ENCODE measurements at regions not wholly inside any gene's neighbourhood (a gene's known extent, or its start where the extent isn't known, plus 50 kb on each side); places are given as distances from the start of the nearest gene placed in this dataset.

- intact Hi-C loops (cut with DNase I) = no loop called here
- no peak for DNase-seq
- Histone ChIP-seq H3K9me3 (no peaks in the 10 kb centered on the region), H3K36me3 (no peaks in the 10 kb centered on the region), H3K27ac (no peak overlapping the region), H3K4me3 (no peak overlapping the region), H3K27me3 (no peaks in the 10 kb centered on the region), H3K4me1 (no peaks in the 10 kb centered on the region)
- TF ChIP-seq CTCF (IDR thresholded peaks at IDR 0.05) = no peak
- no peak for TF ChIP-seq POLR2A (IDR thresholded peaks at IDR 0.05)
- ATAC-seq = no peak
Observed at GRCh38 chr9:31699836-31700235, 684.6 kb upstream of the ACO1 start.

GRCh38 chr9:31700252-31701045, 684.0 kb upstream of the ACO1 start:
- DNase-seq (no peak), ATAC-seq (no peak)
- Histone ChIP-seq H3K9me3 (no peaks in the 10 kb centered on the region), H3K27ac (no peak overlapping the region), H3K27me3 (no peaks in the 10 kb centered on the region), H3K36me3 (no peaks in the 10 kb centered on the region), H3K4me3 (no peak overlapping the region), H3K4me1 (no peaks in the 10 kb centered on the region)
- TF ChIP-seq POLR2A (IDR thresholded peaks at IDR 0.05) (no peak), CTCF (IDR thresholded peaks at IDR 0.05) (no peak)
- intact Hi-C loops (cut with DNase I) = no loop called here
- WGBS (ENCODE audit: insufficient coverage, low coverage, low lambda C conversion rate, missing lambda C conversion rate) = 28% methylated on average over 3 of the region's 3 CpGs

- DNase-seq (no peak), ATAC-seq (no peak)
- Histone ChIP-seq H3K27me3 (no peaks in the 10 kb centered on the region), H3K36me3 (no peaks in the 10 kb centered on the region), H3K4me3 (no peak overlapping the region), H3K4me1 (no peaks in the 10 kb centered on the region), H3K27ac (no peak overlapping the region), H3K9me3 (no peaks in the 10 kb centered on the region)
- intact Hi-C loops (cut with DNase I) = no loop called here
- no peak for TF ChIP-seq POLR2A (IDR thresholded peaks at IDR 0.05)
- no peak for TF ChIP-seq CTCF (IDR thresholded peaks at IDR 0.05)
- WGBS (ENCODE audit: insufficient coverage, low coverage, low lambda C conversion rate, missing lambda C conversion rate) = 67% methylated on average over 1 of the region's 1 CpG
Observed at GRCh38 chr9:31702957-31703356, 681.5 kb upstream of the ACO1 start.

- TF ChIP-seq CTCF (IDR thresholded peaks at IDR 0.05) = no peak
- TF ChIP-seq POLR2A (IDR thresholded peaks at IDR 0.05) = no peak
- 36% methylated on average over 4 of the region's 4 CpGs for WGBS (ENCODE audit: insufficient coverage, low coverage, low lambda C conversion rate, missing lambda C conversion rate)
- Histone ChIP-seq H3K27ac (no peak overlapping the region), H3K36me3 (no peaks in the 10 kb centered on the region), H3K9me3 (no peaks in the 10 kb centered on the region), H3K4me1 (no peaks in the 10 kb centered on the region), H3K27me3 (no peaks in the 10 kb centered on the region), H3K4me3 (no peak overlapping the region)
- intact Hi-C loops (cut with DNase I) = no loop called here
- ATAC-seq (no peak), DNase-seq (no peak)
Observed at GRCh38 chr9:31715250-31715649, 669.2 kb upstream of the ACO1 start.

GRCh38 chr9:31719262-31719661, 665.2 kb upstream of the ACO1 start:
- intact Hi-C loops (cut with DNase I) = no loop called here
- H3K9me3 ChIP-seq = no peaks in the 10 kb centered on the region
- TF ChIP-seq CTCF (IDR thresholded peaks at IDR 0.05) = no peak
- TF ChIP-seq POLR2A (IDR thresholded peaks at IDR 0.05) = no peak
- H3K27me3 ChIP-seq = no peaks in the 10 kb centered on the region
- H3K36me3 ChIP-seq = no peaks in the 10 kb centered on the region
- no peak overlapping the region for H3K4me3 ChIP-seq
- no peaks in the 10 kb centered on the region for H3K4me1 ChIP-seq
- no peak for ATAC-seq
- WGBS (ENCODE audit: insufficient coverage, low coverage, low lambda C conversion rate, missing lambda C conversion rate) = 35% methylated on average over 4 of the region's 4 CpGs
- DNase-seq = no peak
- no peak overlapping the region for H3K27ac ChIP-seq

Data from right lobe of liver (tissue), 6 donors.